HepG2 (cell line): ENCODE measurements at regions not wholly inside any gene's neighbourhood (a gene's known extent, or its start where the extent isn't known, plus 50 kb on each side); places are given as distances from the start of the nearest gene placed in this dataset.

Experiments used
- ATAC-seq: fragments of 200-7000 bp; cut with Tn5 transposase; 3 replicates; pipeline ENCODE4 v1.9.1; 2020; ENCODE audit warnings: mild to moderate bottlenecking, moderate library complexity
- BruUV-seq: library from RNA; stranded (reverse); fragments of 400-500 nt; replicated peaks from 2 replicates; lab custom pipeline; 2021; lab: Mats Ljungman, UMichigan
- CTCF ChIA-PET: fragments of 300-600 bp; formaldehyde crosslinking; extraction: SDS; loops from one replicate; lab custom pipeline; 2021; ENCODE audit warnings: low total read pairs, inconsistent platforms, low intra/inter-chr PET ratio; lab: Yijun Ruan, JAX
- POLR2A ChIA-PET: fragments of 350-600 bp; sonication (Branson Sonifier 250); formaldehyde crosslinking; loops from one replicate; lab custom pipeline; 2020; ENCODE audit warnings: antibody characterized with exemption, inconsistent platforms; lab: Yijun Ruan, JAX
- DNase-seq: peaks from one replicate; pipeline ENCODE4 v3.0.0-alpha.2; 2015; ENCODE audit warnings: low spot score
- FAIRE-seq: peaks from 3 replicates; lab custom pipeline; 2011; peaks lifted over from hg19 to GRCh38; lab: Jason Lieb, UNC
- H2AFZ ChIP-seq: one replicate; pipeline ENCODE4 v1.6.1; 2011; ENCODE audit warnings: low read length, inconsistent platforms
- H3K27ac ChIP-seq: fragments of 300-600 bp; 3 replicates; pipeline ENCODE4 v1.8.0; 2011; ENCODE audit warnings: mixed run types, mild to moderate bottlenecking, mixed read lengths, low read length, inconsistent platforms; ENCODE audit not compliant: insufficient read depth; ENCODE audit errors: extremely low read length
- H3K27me3 ChIP-seq, 2 experiments: fragments of 200-600 bp in 1 of 2; 2 replicates in 1 of 2; 3 replicates in 1 of 2; pipeline versions ENCODE4 v1.6.0 to v1.8.0; 2011; ENCODE audit warnings: low read length in 2 of 2, mild to moderate bottlenecking in 2 of 2, moderate library complexity in 2 of 2, inconsistent platforms in 1 of 2; ENCODE audit not compliant: insufficient read depth in 2 of 2, control insufficient read depth in 1 of 2
- H3K36me3 ChIP-seq, 2 experiments: fragments of 200-600 bp in 1 of 2; replicated peaks in 1 of 2; 2 replicates in 1 of 2; 3 replicates in 1 of 2; pipeline versions ENCODE4 v1.5.1 to v1.8.0; 2011; ENCODE audit warnings: low read length in 2 of 2, inconsistent platforms in 1 of 2; ENCODE audit not compliant: insufficient read depth in 2 of 2, control insufficient read depth in 1 of 2
- H3K4me1 ChIP-seq: 2 replicates; pipeline ENCODE4 v1.5.1; 2012; ENCODE audit warnings: low read length, inconsistent platforms; ENCODE audit not compliant: insufficient read depth
- H3K4me2 ChIP-seq: 2 replicates; pipeline ENCODE4 v1.6.0; 2011; ENCODE audit warnings: low read depth, low read length, inconsistent platforms
- H3K4me3 ChIP-seq, 3 experiments: fragments of 200-600 bp in 1 of 3; sonication (generic), shearing (Covaris generic) in 1 of 3; replicated peaks in 1 of 3; 2 replicates each; pipeline ENCODE4 v1.5.1; 2011 to 2016; ENCODE audit warnings: low read length in 3 of 3, inconsistent platforms in 2 of 3, low read depth in 2 of 3, mild to moderate bottlenecking in 2 of 3, control low read depth in 1 of 3, mixed read lengths in 1 of 3; ENCODE audit not compliant: insufficient read depth in 1 of 3
- H3K79me2 ChIP-seq: one replicate; pipeline ENCODE4 v1.6.1; 2011; ENCODE audit warnings: low read length, inconsistent platforms; ENCODE audit not compliant: insufficient read depth
- H3K9ac ChIP-seq: 2 replicates; pipeline ENCODE4 v1.6.0; 2011; ENCODE audit warnings: mild to moderate bottlenecking, low read depth, low read length, inconsistent platforms; ENCODE audit not compliant: insufficient read depth
- H3K9me3 ChIP-seq: 2 replicates; pipeline ENCODE4 v1.5.1; 2012; ENCODE audit warnings: mild to moderate bottlenecking, low read length
- H4K20me1 ChIP-seq: 2 replicates; pipeline ENCODE4 v1.6.0; 2011; ENCODE audit warnings: inconsistent platforms, mild to moderate bottlenecking, low read length, moderate library complexity; ENCODE audit not compliant: insufficient read depth
- ETS1 ChIP-seq: sonication (generic); formaldehyde crosslinking; IDR thresholded peaks from 2 replicates; pipeline ENCODE4 v1.4.0; 2020; ENCODE audit warnings: missing genetic modification reagents
- FIP1L1 ChIP-seq: fragments of 200-400 bp; formaldehyde crosslinking; IDR thresholded peaks from 2 replicates; pipeline ENCODE4 v1.6.1; 2018; ENCODE audit warnings: low read depth, mild to moderate bottlenecking, low read length, moderate library complexity, borderline replicate concordance; ENCODE audit not compliant: insufficient read depth
- HNF1A ChIP-seq, 2 experiments: sonication (generic) in 1 of 2; formaldehyde crosslinking in 1 of 2; IDR thresholded peaks; 2 replicates each; pipeline versions ENCODE4 v1.4.0 to v1.6.1; 2016 to 2020; ENCODE audit warnings: borderline replicate concordance in 1 of 2, low read depth in 1 of 2, mild to moderate bottlenecking in 1 of 2, missing genetic modification reagents in 1 of 2
- HOMEZ ChIP-seq: IDR thresholded peaks from 2 replicates; pipeline ENCODE4 v1.6.1; 2016; ENCODE audit warnings: low read depth
- KLF9 ChIP-seq: IDR thresholded peaks from 2 replicates; pipeline ENCODE4 v1.6.1; 2016; ENCODE audit warnings: low read depth
- PHF21A ChIP-seq: sonication (generic); formaldehyde crosslinking; IDR thresholded peaks from 2 replicates; pipeline ENCODE4 v1.5.0; 2020; ENCODE audit warnings: mild to moderate bottlenecking, missing genetic modification reagents
- POLR2AphosphoS5 ChIP-seq: IDR thresholded peaks from 2 replicates; pipeline ENCODE4 v1.6.1; 2012; ENCODE audit warnings: low read depth, low read length
- RXRA ChIP-seq: sonication (generic); formaldehyde crosslinking; IDR thresholded peaks from 2 replicates; pipeline ENCODE4 v1.5.1; 2020; ENCODE audit warnings: missing genetic modification reagents
- SNAPC2 ChIP-seq: sonication (generic); formaldehyde crosslinking; IDR thresholded peaks from 2 replicates; pipeline ENCODE4 v1.8.1; 2022; ENCODE audit warnings: mild to moderate bottlenecking, missing genetic modification reagents
- SOX6 ChIP-seq, 2 experiments: fragments of 450-650 bp in 1 of 2; sonication (generic) in 1 of 2; formaldehyde crosslinking in 1 of 2; IDR thresholded peaks; 2 replicates each; pipeline versions ENCODE4 v1.4.0 to v1.6.1; 2017 to 2020; ENCODE audit warnings: antibody characterized with exemption in 1 of 2, mild to moderate bottlenecking in 1 of 2, missing genetic modification reagents in 1 of 2
- XBP1 ChIP-seq: sonication (generic); formaldehyde crosslinking; IDR thresholded peaks from 2 replicates; pipeline ENCODE4 v1.5.0; 2020; ENCODE audit warnings: missing genetic modification reagents
- ZBTB2 ChIP-seq: sonication (generic); formaldehyde crosslinking; IDR thresholded peaks from 2 replicates; pipeline ENCODE4 v1.8.0; 2022; ENCODE audit warnings: low read depth, missing genetic modification reagents
- ZNF768 ChIP-seq: sonication (generic); formaldehyde crosslinking; IDR thresholded peaks from 2 replicates; pipeline ENCODE4 v1.4.0; 2020; ENCODE audit warnings: missing genetic modification reagents
- WGBS: methylation state at CpG from one replicate; pipeline ENCODE4 v1.1.6; 2017; ENCODE audit warnings: low lambda C conversion rate; 5-methylcytosine and 5-hydroxymethylcytosine counted together
- in situ Hi-C: cut with HindIII; loops from 2 replicates; pipeline ENCODE4 v1.10.0; 2017; ENCODE audit warnings: low pct_unique_long_range_greater_than_20kb; ENCODE audit not compliant: extremely low pct_ligation_motif_present
- intact Hi-C: fragments of 100-400 bp; cut with micrococcal nuclease; formaldehyde crosslinking; loops from one replicate; pipeline ENCODE4 v1.10.0; 2022; ENCODE audit not compliant: unreplicated experiment

GRCh38 chr6:91447081-91447480 lies 860.2 kb upstream of the MAP3K7 start:
- no peak for DNase-seq
- H3K9ac ChIP-seq: no peak overlapping the region
- no peak for ATAC-seq
- no peaks in the 10 kb centered on the region for H3K27me3 ChIP-seq
- H3K4me2 ChIP-seq: no peak overlapping the region
- TF ChIP-seq RXRA (CRISPR knock-in tag) (no peak), SOX6 (IDR thresholded peaks at IDR 0.05) (no peak), SOX6 (CRISPR knock-in tag; IDR thresholded peaks at IDR 0.05) (no peak), FIP1L1 (no peak), HNF1A (IDR thresholded peaks at IDR 0.05; ENCODE audit: low read depth) (no peak), HNF1A (CRISPR knock-in tag; IDR thresholded peaks at IDR 0.05; ENCODE audit: borderline replicate concordance) (no peak), XBP1 (CRISPR knock-in tag) (no peak), ETS1 (no peak), SNAPC2 (CRISPR knock-in tag) (no peak), ZBTB2 (CRISPR knock-in tag) (no peak), ZNF768 (CRISPR knock-in tag) (no peak), POLR2AphosphoS5 (no peak), HOMEZ (CRISPR knock-in tag) (no peak), PHF21A (CRISPR knock-in tag) (no peak), KLF9 (CRISPR knock-in tag) (no peak)
- H2AFZ ChIP-seq: no peak overlapping the region
- CTCF ChIA-PET: no interaction called here
- no peaks in the 10 kb centered on the region for H4K20me1 ChIP-seq
- intact Hi-C loops: no loop called here
- no peaks in the 10 kb centered on the region for H3K79me2 ChIP-seq
- no peaks in the 10 kb centered on the region for H3K36me3 ChIP-seq
- no peaks in the 10 kb centered on the region for H3K9me3 ChIP-seq
- POLR2A ChIA-PET: no interaction called here
- BruUV-seq: no TSS peak
- 2% methylated on average over 2 of the region's 2 CpGs for WGBS
- H3K27ac ChIP-seq: no peak overlapping the region
- no peak overlapping the region for H3K4me3 ChIP-seq
- in situ Hi-C loops: no loop called here
- no peak for FAIRE-seq
- no peaks in the 10 kb centered on the region for H3K4me1 ChIP-seq
